Suprapubic skin (tissue), 4 donors: ENCODE measurements at regions not wholly inside any gene's neighbourhood (a gene's known extent, or its start where the extent isn't known, plus 50 kb on each side); places are given as distances from the start of the nearest gene placed in this dataset.

Experiments used
- DNase-seq, 2 donors: peaks; one replicate each; pipeline ENCODE4 v3.0.0-alpha.2; 2019; ENCODE audit warnings: low spot score in 2 of 2
- H3K27ac ChIP-seq: fragments of 200-600 bp; sonication (generic); one replicate; pipeline ENCODE4 v1.5.1; 2019
- H3K27me3 ChIP-seq: fragments of 200-600 bp; sonication (generic); one replicate; pipeline ENCODE4 v1.5.1; 2019
- H3K36me3 ChIP-seq: fragments of 200-600 bp; sonication (generic); one replicate; pipeline ENCODE4 v1.5.1; 2019
- H3K4me1 ChIP-seq: fragments of 200-600 bp; sonication (generic); one replicate; pipeline ENCODE4 v1.5.1; 2019
- H3K4me3 ChIP-seq: fragments of 200-600 bp; sonication (generic); one replicate; pipeline ENCODE4 v1.5.1; 2019; ENCODE audit warnings: mild to moderate bottlenecking
- H3K9me3 ChIP-seq: fragments of 200-600 bp; sonication (generic); one replicate; pipeline ENCODE4 v1.5.1; 2019
- EP300 ChIP-seq: sonication (generic); formaldehyde crosslinking; IDR thresholded peaks from one replicate; pipeline ENCODE4 v1.6.1; 2017; ENCODE audit warnings: antibody characterized with exemption
- POLR2A ChIP-seq, 2 donors: fragments of 450-650 bp; IDR thresholded peaks; one replicate each; pipeline ENCODE4 v1.6.1; 2017; ENCODE audit warnings: antibody characterized with exemption in 2 of 2, mild to moderate bottlenecking in 2 of 2, moderate library complexity in 2 of 2
- POLR2AphosphoS5 ChIP-seq, 3 donors: sonication (generic); formaldehyde crosslinking; IDR thresholded peaks; one replicate each; pipeline ENCODE4 v1.6.1; 2017; ENCODE audit warnings: antibody characterized with exemption in 3 of 3
- WGBS: methylation state at CpG from one replicate; pipeline ENCODE4 v1.1.5; 2018; 5-methylcytosine and 5-hydroxymethylcytosine counted together
- TF ChIP-seq, protein P1 (sequence below), 2 donors: fragments of 200-600 bp in 1 of 2; fragments of 450-650 bp in 1 of 2; sonication (generic) in 1 of 2; IDR thresholded peaks; one replicate each; pipeline ENCODE4 v1.5.1; 2016 to 2019; ENCODE audit warnings: antibody characterized with exemption in 2 of 2, mild to moderate bottlenecking in 1 of 2, moderate library complexity in 1 of 2

DNA sequence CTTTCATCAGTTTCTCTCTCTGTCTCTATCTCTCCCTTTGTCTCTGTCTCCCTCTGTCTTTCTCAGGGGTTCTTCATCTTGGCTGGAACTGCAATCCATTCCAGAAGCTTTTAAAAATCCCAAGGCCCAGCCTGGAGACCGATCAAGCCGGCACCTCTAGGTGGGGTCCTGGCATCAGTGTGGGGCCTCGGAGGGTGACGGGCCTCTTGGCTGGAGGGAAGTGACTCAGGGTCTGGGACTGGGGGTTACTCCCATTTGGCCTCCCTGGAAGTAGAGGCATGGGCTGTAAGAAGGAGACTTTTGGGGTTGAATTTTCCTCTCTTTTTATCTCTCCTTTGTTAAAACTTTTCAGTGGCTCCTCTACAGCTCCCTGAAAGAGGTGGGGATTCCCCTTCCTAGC is 52.8 kb upstream of the OTOF start:
- TF ChIP-seq POLR2AphosphoS5 (IDR thresholded peaks at IDR 0.05) (no peak), EP300 (no peak), POLR2A (IDR thresholded peaks at IDR 0.05) (no peak)
- TF ChIP-seq, protein P1, sequence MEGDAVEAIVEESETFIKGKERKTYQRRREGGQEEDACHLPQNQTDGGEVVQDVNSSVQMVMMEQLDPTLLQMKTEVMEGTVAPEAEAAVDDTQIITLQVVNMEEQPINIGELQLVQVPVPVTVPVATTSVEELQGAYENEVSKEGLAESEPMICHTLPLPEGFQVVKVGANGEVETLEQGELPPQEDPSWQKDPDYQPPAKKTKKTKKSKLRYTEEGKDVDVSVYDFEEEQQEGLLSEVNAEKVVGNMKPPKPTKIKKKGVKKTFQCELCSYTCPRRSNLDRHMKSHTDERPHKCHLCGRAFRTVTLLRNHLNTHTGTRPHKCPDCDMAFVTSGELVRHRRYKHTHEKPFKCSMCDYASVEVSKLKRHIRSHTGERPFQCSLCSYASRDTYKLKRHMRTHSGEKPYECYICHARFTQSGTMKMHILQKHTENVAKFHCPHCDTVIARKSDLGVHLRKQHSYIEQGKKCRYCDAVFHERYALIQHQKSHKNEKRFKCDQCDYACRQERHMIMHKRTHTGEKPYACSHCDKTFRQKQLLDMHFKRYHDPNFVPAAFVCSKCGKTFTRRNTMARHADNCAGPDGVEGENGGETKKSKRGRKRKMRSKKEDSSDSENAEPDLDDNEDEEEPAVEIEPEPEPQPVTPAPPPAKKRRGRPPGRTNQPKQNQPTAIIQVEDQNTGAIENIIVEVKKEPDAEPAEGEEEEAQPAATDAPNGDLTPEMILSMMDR (IDR thresholded peaks at IDR 0.05) = no peak
- 39% methylated on average over 4 of the region's 4 CpGs for WGBS
- Histone ChIP-seq H3K27ac (no peak overlapping the region), H3K36me3 (no peaks in the 10 kb centered on the region), H3K4me3 (no peak overlapping the region), H3K4me1 (no peaks in the 10 kb centered on the region), H3K27me3 (peaks cover 21% of the 10 kb centered on the region), H3K9me3 (no peaks in the 10 kb centered on the region)
- peak; percentile 47 to 53 for DNase-seq

DNA sequence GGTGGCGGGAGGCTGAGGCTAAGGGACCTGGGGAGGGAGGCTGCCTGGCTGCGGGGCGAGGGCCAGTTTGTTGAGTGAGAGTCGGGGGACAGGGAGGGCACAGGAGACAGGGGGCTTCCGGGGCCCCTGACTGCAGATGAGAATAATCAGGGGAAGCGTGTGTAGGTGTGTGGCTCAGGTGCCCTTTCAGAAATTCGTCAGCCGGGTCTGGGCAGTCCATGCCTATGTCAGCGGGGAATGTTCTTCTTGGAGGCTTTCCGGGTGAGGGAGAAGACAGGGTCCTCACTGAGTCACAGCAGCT is 52.3 kb upstream of the OTOF start:
- no peaks in the 10 kb centered on the region for H3K4me1 ChIP-seq
- no peaks in the 10 kb centered on the region for H3K36me3 ChIP-seq
- peak; percentile 24 to 52 for DNase-seq
- no peak overlapping the region for H3K27ac ChIP-seq
- WGBS = 87% methylated on average over 10 of the region's 10 CpGs
- H3K4me3 ChIP-seq = no peak overlapping the region
- no peaks in the 10 kb centered on the region for H3K9me3 ChIP-seq
- H3K27me3 ChIP-seq = peaks cover 16% of the 10 kb centered on the region
- TF ChIP-seq POLR2AphosphoS5 (IDR thresholded peaks at IDR 0.05) = no peak
- no peak for TF ChIP-seq EP300
- TF ChIP-seq, protein P1 (IDR thresholded peaks at IDR 0.05) = no peak
- TF ChIP-seq POLR2A (IDR thresholded peaks at IDR 0.05) = no peak

DNA sequence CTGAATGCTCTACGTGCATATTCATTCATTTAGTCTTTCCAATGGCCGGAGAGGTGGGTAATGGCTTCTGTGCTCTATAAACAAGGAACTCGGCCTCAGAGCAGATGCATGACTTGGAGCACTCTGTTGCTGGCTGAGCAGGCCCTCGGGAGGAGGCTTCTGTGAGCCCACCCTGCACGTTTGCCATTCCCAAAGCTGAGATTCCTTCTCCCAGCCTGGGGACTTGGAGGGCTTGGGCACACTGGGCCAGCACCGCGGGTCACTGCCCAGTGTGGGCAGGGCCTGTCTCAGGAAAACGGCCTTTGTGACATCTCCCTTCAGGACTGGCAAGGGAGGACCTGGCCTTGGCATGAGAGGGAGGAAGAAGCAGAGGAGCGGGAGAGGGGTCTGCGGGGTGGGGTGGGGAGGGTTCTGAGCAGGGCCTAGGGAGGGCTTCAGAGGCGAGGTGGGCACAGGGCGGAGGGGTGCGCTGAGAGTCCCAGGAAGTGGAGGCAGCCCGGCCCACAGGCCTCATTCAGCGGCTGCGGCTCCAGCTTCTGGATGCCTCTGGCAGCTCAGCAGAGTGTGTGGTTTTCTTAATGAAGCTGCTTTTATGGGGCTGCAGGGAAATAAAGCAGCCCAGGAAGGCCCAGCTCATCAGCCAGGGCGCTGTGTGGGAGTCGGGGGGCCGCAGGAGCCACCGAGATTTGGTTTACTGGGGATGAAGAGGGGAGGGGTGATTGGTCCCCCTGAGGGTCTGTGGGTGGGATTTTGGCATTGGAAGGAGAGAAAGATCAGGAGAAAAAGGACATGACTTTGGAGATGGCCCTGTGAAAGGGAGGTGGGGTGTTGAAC is 51.7 kb upstream of the OTOF start:
- H3K4me3 ChIP-seq = no peak overlapping the region
- WGBS = 80% methylated on average over 18 of the region's 20 CpGs
- peak; percentile 22 to 55 for DNase-seq
- no peak for TF ChIP-seq POLR2AphosphoS5 (IDR thresholded peaks at IDR 0.05)
- TF ChIP-seq POLR2A (IDR thresholded peaks at IDR 0.05) = no peak
- TF ChIP-seq EP300 = no peak
- TF ChIP-seq, protein P1 (IDR thresholded peaks at IDR 0.05) = no peak
- H3K27me3 ChIP-seq = peaks cover 15% of the 10 kb centered on the region
- H3K36me3 ChIP-seq = no peaks in the 10 kb centered on the region
- H3K4me1 ChIP-seq = no peaks in the 10 kb centered on the region
- H3K9me3 ChIP-seq = no peaks in the 10 kb centered on the region
- no peak overlapping the region for H3K27ac ChIP-seq

DNA sequence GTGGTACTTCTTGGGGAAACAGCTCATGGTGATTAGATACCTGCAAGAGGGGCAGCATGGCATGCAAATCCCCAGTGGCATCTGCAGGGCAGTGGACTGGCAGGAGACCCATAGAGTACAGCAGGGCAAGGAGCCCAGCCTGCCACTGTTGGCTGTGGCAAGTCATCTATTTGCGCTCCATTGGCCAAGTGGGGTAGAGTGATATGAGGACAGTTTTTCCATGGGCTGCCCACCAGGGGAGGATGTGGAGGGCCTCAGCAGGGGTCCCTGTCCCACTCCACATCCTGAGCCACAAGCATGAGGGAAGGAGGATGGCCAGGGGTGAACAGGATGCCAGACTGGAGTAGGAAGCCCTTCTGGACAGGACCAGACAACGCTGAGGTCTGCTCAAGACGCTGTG is 50.9 kb upstream of the OTOF start:
- WGBS = 90% methylated on average over 3 of the region's 3 CpGs
- DNase-seq = peak; percentile 22 to 52
- Histone ChIP-seq H3K36me3 (no peaks in the 10 kb centered on the region), H3K4me1 (no peaks in the 10 kb centered on the region), H3K27ac (no peak overlapping the region), H3K9me3 (no peaks in the 10 kb centered on the region), H3K27me3 (peaks cover 15% of the 10 kb centered on the region), H3K4me3 (no peak overlapping the region)
- TF ChIP-seq POLR2AphosphoS5 (IDR thresholded peaks at IDR 0.05) (no peak), EP300 (no peak), POLR2A (IDR thresholded peaks at IDR 0.05) (no peak)
- TF ChIP-seq, protein P1 (IDR thresholded peaks at IDR 0.05) = no peak

DNA sequence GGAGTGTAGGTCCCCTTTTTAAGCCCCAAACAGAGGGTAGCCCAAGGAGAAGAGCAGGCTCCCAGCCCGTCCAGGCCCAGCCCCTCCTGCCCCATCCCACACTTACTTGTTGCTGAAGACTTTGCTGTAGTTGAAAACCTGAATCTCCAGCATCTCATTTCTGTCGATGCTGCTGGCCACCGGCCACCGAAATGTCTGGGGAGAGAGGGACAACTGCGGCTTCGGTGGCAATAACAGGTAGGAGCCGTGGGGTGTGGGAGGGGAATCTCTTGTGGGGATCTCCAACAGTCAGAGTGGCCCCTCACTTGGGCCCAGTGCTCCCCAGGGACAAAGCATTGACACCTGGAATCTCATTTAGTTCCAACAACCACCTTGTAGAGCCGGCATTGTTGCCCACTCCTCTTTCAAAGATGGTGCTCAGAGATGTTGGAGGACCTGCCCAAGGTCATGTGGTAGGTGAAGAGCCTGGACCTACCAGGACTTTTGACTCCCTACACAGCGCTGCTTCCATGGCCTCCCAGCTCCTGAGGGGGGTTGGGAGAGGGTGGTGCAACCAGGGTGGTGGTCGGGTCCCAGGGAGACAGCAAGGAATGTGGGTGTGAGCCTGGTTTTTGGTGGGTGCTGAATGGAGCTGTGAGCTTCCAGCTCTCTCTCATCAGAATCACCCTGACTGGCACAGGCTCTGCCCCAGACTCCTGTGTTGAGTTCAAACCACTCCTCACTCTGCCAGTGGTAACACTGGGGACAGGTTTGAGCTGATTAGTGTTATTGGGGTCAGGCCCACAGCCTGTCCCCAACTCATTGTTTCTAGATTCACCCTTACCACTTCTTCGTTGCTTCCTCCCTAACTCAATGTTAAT is 50.0 kb upstream of the OTOF start:
- Histone ChIP-seq H3K27me3 (peaks cover 15% of the 10 kb centered on the region), H3K4me3 (no peak overlapping the region), H3K4me1 (no peaks in the 10 kb centered on the region), H3K36me3 (no peaks in the 10 kb centered on the region), H3K9me3 (no peaks in the 10 kb centered on the region), H3K27ac (no peak overlapping the region)
- DNase-seq = peak; percentile 30 to 62
- 85% methylated on average over 11 of the region's 11 CpGs for WGBS
- TF ChIP-seq EP300 (no peak), POLR2A (IDR thresholded peaks at IDR 0.05) (no peak)
- TF ChIP-seq, protein P1 (IDR thresholded peaks at IDR 0.05) = no peak
